ENCODE measurements at regions not wholly inside any gene's neighbourhood (a gene's known extent, or its start where the extent isn't known, plus 50 kb on each side); places are given as distances from the start of the nearest gene placed in this dataset.

DNA sequence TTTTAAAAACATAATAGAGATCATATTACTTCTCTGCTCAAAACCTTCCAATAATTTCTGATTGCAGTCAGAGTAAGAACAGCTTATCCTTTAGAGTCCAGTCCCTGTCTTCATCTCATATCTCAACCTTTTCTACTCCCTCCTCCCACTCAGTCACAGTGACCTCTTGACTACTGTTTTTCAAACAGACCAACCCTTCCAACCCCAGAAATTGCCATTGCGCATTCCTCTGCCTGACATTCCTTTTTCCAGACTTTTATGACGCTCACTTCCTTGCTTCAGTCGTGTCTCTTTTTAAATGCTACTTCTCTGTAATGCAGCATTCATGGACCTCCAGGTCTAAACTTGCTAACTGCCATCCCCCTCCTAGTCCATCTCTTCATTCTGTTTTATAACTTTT is 800.5 kb downstream of the BRINP1 start:
- TF ChIP-seq ZNF274 (IDR thresholded peaks at IDR 0.05; ENCODE audit: low read depth, low read length) (no peak), YY1 (IDR thresholded peaks at IDR 0.05; ENCODE audit: insufficient read depth, insufficient read length) (no peak), SUZ12 (IDR thresholded peaks at IDR 0.05; ENCODE audit: extremely low read depth, insufficient read depth, insufficient read length) (no peak)
